Endothelial cell of umbilical vein (primary cell): ENCODE measurements at regions not wholly inside any gene's neighbourhood (a gene's known extent, or its start where the extent isn't known, plus 50 kb on each side); places are given as distances from the start of the nearest gene placed in this dataset.

Source experiments
- BruUV-seq: library from RNA; stranded (reverse); fragments of 400-500 nt; replicated peaks from 2 replicates; lab custom pipeline; 2021; lab: Mats Ljungman, UMichigan
- CTCF ChIA-PET: fragments of 300-600, 350-600 bp; sonication (Branson Sonifier 250); formaldehyde crosslinking; loops from one replicate; lab custom pipeline; 2021; ENCODE audit warnings: antibody characterized with exemption, inconsistent platforms; lab: Charles Lee
- POLR2A ChIA-PET: fragments of 300-600, 350-600 bp; sonication (Branson Sonifier 250); formaldehyde crosslinking; loops from one replicate; lab custom pipeline; 2021; ENCODE audit warnings: antibody characterized with exemption, inconsistent platforms; lab: Charles Lee
- DNase-seq: peaks from one replicate; pipeline ENCODE4 v3.0.0-alpha.2; 2011; ENCODE audit warnings: low read depth, low spot score
- FAIRE-seq: peaks from 2 replicates; lab custom pipeline; 2011; peaks lifted over from hg19 to GRCh38; lab: Jason Lieb, UNC
- H2AFZ ChIP-seq: 2 replicates; pipeline ENCODE4 v1.6.0; 2012; ENCODE audit warnings: low read depth, low read length, control low read depth, inconsistent platforms
- H3K27ac ChIP-seq: 2 replicates; pipeline ENCODE4 v1.5.1; 2011; ENCODE audit warnings: low read depth, mild to moderate bottlenecking, control low read depth, low read length, moderate library complexity; ENCODE audit not compliant: insufficient read depth
- H3K27me3 ChIP-seq, 2 experiments: 2 replicates each; pipeline versions ENCODE4 v1.6.0 to v1.6.1; 2011; ENCODE audit warnings: low read length in 2 of 2, mixed read lengths in 1 of 2; ENCODE audit not compliant: control insufficient read depth in 2 of 2, insufficient read depth in 2 of 2
- H3K36me3 ChIP-seq, 2 experiments: 2 replicates in 1 of 2; 3 replicates in 1 of 2; pipeline ENCODE4 v1.5.1; 2011; ENCODE audit warnings: low read length in 2 of 2, mild to moderate bottlenecking in 1 of 2, moderate library complexity in 1 of 2; ENCODE audit not compliant: control insufficient read depth in 2 of 2, insufficient read depth in 2 of 2; ENCODE audit errors: extremely low read depth in 1 of 2
- H3K4me1 ChIP-seq: 3 replicates; pipeline ENCODE4 v1.5.1; 2011; ENCODE audit warnings: mild to moderate bottlenecking, low read length; ENCODE audit not compliant: control insufficient read depth, insufficient read depth; ENCODE audit errors: extremely low read depth
- H3K4me2 ChIP-seq: 2 replicates; pipeline ENCODE4 v1.6.1; 2011; ENCODE audit warnings: low read length, control low read depth, mixed read lengths; ENCODE audit not compliant: insufficient read depth
- H3K4me3 ChIP-seq, 3 experiments: fragments of 200-600 bp in 1 of 3; sonication (generic), shearing (Covaris generic) in 1 of 3; replicated peaks in 1 of 3; 2 replicates each; pipeline ENCODE4 v1.5.1; 2011 to 2016; ENCODE audit warnings: control low read depth in 3 of 3, low read length in 3 of 3, mild to moderate bottlenecking in 2 of 3, inconsistent platforms in 1 of 3, low read depth in 1 of 3, moderate library complexity in 1 of 3; ENCODE audit not compliant: insufficient read depth in 1 of 3
- H3K79me2 ChIP-seq: 2 replicates; pipeline ENCODE4 v1.6.0; 2012; ENCODE audit warnings: low read length, inconsistent platforms; ENCODE audit not compliant: control insufficient read depth, insufficient read depth
- H3K9ac ChIP-seq: replicated peaks from 2 replicates; pipeline ENCODE3; 2011; ENCODE audit warnings: low read length, control low read depth; ENCODE audit not compliant: insufficient read depth; ENCODE audit errors: extremely low read depth
- H3K9me1 ChIP-seq: replicated peaks from 3 replicates; pipeline ENCODE4 v1.6.0; 2011; ENCODE audit warnings: mild to moderate bottlenecking, low read length; ENCODE audit not compliant: control insufficient read depth, insufficient read depth; ENCODE audit errors: extremely low read depth
- H3K9me3 ChIP-seq: replicated peaks from 2 replicates; pipeline ENCODE4 v1.5.1; 2012; ENCODE audit warnings: low read length, inconsistent platforms; ENCODE audit not compliant: control insufficient read depth, insufficient read depth
- H4K20me1 ChIP-seq: replicated peaks from 2 replicates; pipeline ENCODE3; 2011; ENCODE audit warnings: mild to moderate bottlenecking, low read length; ENCODE audit not compliant: control insufficient read depth, insufficient read depth; ENCODE audit errors: extremely low read depth
- EZH2 ChIP-seq: IDR thresholded peaks from 2 replicates; pipeline ENCODE4 v1.6.1; 2012; ENCODE audit warnings: borderline replicate concordance, low read depth, mild to moderate bottlenecking, moderate library complexity, low read length, inconsistent platforms; ENCODE audit not compliant: severe bottlenecking
- FOS ChIP-seq: IDR thresholded peaks from 2 replicates; pipeline ENCODE4 v1.6.1; 2011; ENCODE audit warnings: mild to moderate bottlenecking, low read length, moderate library complexity, borderline replicate concordance; ENCODE audit not compliant: insufficient read depth
- GATA2 ChIP-seq: IDR thresholded peaks from 2 replicates; pipeline ENCODE4 v1.7.0; 2011; ENCODE audit warnings: low read depth, mild to moderate bottlenecking, moderate library complexity, mixed read lengths, low read length; ENCODE audit not compliant: insufficient read length, insufficient read depth
- JUN ChIP-seq: IDR thresholded peaks from 2 replicates; pipeline ENCODE4 v1.6.1; 2011; ENCODE audit warnings: borderline replicate concordance, low read depth; ENCODE audit not compliant: insufficient read length, insufficient read depth
- MYC ChIP-seq: IDR thresholded peaks from one replicate; pipeline ENCODE4 v1.6.1; 2011; ENCODE audit warnings: mild to moderate bottlenecking, low read depth, low read length
- POLR2A ChIP-seq: IDR thresholded peaks from 2 replicates; pipeline ENCODE4 v1.6.1; 2012; ENCODE audit warnings: low read depth, mild to moderate bottlenecking, control low read depth, low read length
- POLR2AphosphoS5 ChIP-seq: IDR thresholded peaks from 2 replicates; pipeline ENCODE4 v1.6.1; 2012; ENCODE audit warnings: low read depth, mild to moderate bottlenecking, control low read depth, low read length, moderate library complexity; ENCODE audit not compliant: insufficient read depth
- dilution Hi-C: fragments of 300-500 bp; cut with MboI; formaldehyde crosslinking; loops from one replicate; pipeline ENCODE4 v1.15.0; 2019; ENCODE audit warnings: low sequenced_read_pairs; ENCODE audit not compliant: extremely low pct_ligation_motif_present
- intact Hi-C: fragments of 100-400 bp; cut with micrococcal nuclease; formaldehyde crosslinking; loops from one replicate; pipeline ENCODE4 v1.10.0; 2022
- TF ChIP-seq, protein P1 (sequence below): IDR thresholded peaks from 2 replicates; pipeline ENCODE4 v1.6.1; 2011; ENCODE audit not compliant: insufficient read depth, insufficient read length
- TF ChIP-seq, protein P2 (sequence below), 2 donors: IDR thresholded peaks; 1 replicate in 1 of 2; 2 replicates in 1 of 2; pipeline ENCODE4 v1.5.1; 2011; ENCODE audit warnings: low read length in 2 of 2, mild to moderate bottlenecking in 2 of 2, moderate library complexity in 2 of 2, control low read depth in 1 of 2, inconsistent platforms in 1 of 2, low read depth in 1 of 2; ENCODE audit not compliant: insufficient read depth in 1 of 2; ENCODE audit errors: extremely low read depth in 1 of 2

DNA sequence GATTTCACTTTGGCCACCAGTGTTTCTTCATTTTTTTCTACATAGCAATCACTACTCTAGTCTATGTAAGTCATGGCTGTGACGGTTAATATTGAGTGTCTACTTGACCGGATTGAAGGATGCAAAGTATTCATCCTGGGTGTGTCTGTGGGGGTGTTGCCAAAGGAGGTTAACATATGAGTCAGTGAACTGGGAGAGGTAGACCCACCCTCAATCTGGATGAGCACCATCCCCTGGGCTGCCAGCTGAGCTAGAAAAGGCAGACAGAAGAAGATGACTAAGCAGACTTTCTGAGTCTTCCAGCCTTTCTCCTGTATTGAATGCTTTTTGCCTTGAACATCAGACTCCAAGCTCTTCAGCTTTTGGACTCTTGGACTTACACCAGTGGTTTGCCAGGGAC, 265.0 kb upstream of the SLC8A1 start:
- no peaks in the 10 kb centered on the region for H3K79me2 ChIP-seq
- H3K4me1 ChIP-seq = no peaks in the 10 kb centered on the region
- H3K27me3 ChIP-seq = no peaks in the 10 kb centered on the region
- no peak overlapping the region for H3K4me3 ChIP-seq
- TF ChIP-seq, protein P1, sequence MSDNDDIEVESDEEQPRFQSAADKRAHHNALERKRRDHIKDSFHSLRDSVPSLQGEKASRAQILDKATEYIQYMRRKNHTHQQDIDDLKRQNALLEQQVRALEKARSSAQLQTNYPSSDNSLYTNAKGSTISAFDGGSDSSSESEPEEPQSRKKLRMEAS = no peak
- TF ChIP-seq EZH2 (no peak), POLR2AphosphoS5 (no peak), GATA2 (no peak), JUN (no peak), MYC (no peak), FOS (no peak), POLR2A (no peak)
- TF ChIP-seq, protein P2, sequence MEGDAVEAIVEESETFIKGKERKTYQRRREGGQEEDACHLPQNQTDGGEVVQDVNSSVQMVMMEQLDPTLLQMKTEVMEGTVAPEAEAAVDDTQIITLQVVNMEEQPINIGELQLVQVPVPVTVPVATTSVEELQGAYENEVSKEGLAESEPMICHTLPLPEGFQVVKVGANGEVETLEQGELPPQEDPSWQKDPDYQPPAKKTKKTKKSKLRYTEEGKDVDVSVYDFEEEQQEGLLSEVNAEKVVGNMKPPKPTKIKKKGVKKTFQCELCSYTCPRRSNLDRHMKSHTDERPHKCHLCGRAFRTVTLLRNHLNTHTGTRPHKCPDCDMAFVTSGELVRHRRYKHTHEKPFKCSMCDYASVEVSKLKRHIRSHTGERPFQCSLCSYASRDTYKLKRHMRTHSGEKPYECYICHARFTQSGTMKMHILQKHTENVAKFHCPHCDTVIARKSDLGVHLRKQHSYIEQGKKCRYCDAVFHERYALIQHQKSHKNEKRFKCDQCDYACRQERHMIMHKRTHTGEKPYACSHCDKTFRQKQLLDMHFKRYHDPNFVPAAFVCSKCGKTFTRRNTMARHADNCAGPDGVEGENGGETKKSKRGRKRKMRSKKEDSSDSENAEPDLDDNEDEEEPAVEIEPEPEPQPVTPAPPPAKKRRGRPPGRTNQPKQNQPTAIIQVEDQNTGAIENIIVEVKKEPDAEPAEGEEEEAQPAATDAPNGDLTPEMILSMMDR (IDR thresholded peaks at IDR 0.05; ENCODE audit: extremely low read depth in 1 of 2, insufficient read depth in 1 of 2, low read depth in 1 of 2, low read length in 2 of 2) = no peak
- dilution Hi-C loops = no loop called here
- ChIA-PET CTCF (no interaction called here), POLR2A (no interaction called here)
- H3K9me3 ChIP-seq = no peaks in the 10 kb centered on the region
- no peaks in the 10 kb centered on the region for H4K20me1 ChIP-seq
- intact Hi-C loops = no loop called here
- H3K9me1 ChIP-seq = no peaks in the 10 kb centered on the region
- DNase-seq = no peak
- no peaks in the 10 kb centered on the region for H3K36me3 ChIP-seq
- no peak overlapping the region for H3K27ac ChIP-seq
- H3K9ac ChIP-seq = no peak overlapping the region
- H3K4me2 ChIP-seq = no peak overlapping the region
- H2AFZ ChIP-seq = no peak overlapping the region
- BruUV-seq = no TSS peak
- no peak for FAIRE-seq
